ENCODE measurements at regions not wholly inside any gene's neighbourhood (a gene's known extent, or its start where the extent isn't known, plus 50 kb on each side); places are given as distances from the start of the nearest gene placed in this dataset.

DNA sequence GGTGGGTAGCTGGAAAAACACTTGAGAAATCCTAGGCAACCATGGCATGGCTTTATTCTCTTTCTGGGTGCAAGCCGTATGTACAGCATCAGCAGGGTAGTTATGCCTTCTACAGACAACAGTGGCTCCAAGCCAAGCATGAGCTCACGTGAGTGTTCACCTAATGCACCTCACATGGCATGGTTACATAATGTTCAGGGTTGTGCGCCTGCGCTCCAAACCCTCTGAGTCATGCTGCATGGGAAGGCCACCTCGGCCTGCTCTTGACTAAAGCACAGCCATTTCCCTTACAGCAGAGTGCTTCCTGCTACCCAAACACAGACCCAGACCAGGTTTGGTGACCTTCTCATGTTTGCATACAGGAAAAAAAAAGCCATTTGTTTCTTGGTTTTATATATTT is 96.2 kb downstream of the VIP start:
- Histone ChIP-seq H3K4me3 (no peak overlapping the region), H3K9me2 (ENCODE audit: insufficient read depth) (no peaks in the 10 kb centered on the region), H3K36me3 (ENCODE audit: low read depth) (no peaks in the 10 kb centered on the region), H3K9me3 (ENCODE audit: low read depth) (no peaks in the 10 kb centered on the region), H3K4me1 (ENCODE audit: insufficient read depth) (no peaks in the 10 kb centered on the region), H3K27me3 (replicated peaks; ENCODE audit: insufficient read depth) (0 out of 2 replicates have a peak, but pooled peaks cover 9% of the 10 kb centered on the region), H3K9ac (no peak overlapping the region), H3F3A (ENCODE audit: insufficient read depth) (no peaks in the 10 kb centered on the region), H3K79me2 (ENCODE audit: insufficient read depth) (no peaks in the 10 kb centered on the region), H3K4me2 (ENCODE audit: unreplicated experiment) (no peak overlapping the region), H2AFZ (no peak overlapping the region), H3K27ac (no peak overlapping the region), H4K20me1 (ENCODE audit: insufficient read depth) (no peaks in the 10 kb centered on the region)
- in situ Hi-C loops (cut with MboI), result no loop called here
- no peak for DNase-seq
- WGBS, 2 experiments (ENCODE audit: low coverage in 1 of 2, low lambda C conversion rate in 2 of 2, missing lambda C conversion rate in 2 of 2), result 69 to 75% methylated on average over 5 of the region's 5 CpGs
- TF ChIP-seq EZH2phosphoT487 (IDR thresholded peaks at IDR 0.05; ENCODE audit: insufficient read depth, low read depth) (no peak), EZH2 (IDR thresholded peaks at IDR 0.05; ENCODE audit: insufficient read depth, poor library complexity, severe bottlenecking) (no peak)

DNA sequence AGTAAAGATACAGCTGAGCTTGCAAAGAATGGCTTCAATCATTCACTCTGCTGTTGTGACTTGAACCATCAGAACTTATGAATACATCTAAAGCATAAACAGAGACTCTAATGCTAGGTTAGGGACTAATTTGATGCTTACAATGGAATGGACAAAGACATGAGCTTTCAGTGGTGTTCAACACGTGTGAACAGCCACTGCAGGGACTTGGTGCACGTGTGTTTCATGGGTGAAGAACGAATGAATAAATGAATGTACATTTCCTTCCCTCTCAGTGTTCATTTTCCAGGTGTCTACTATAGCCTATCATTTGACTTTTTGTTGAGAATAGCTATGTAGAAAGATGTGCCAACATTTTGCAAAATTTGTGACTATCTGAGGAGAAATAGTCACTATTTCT is 98.3 kb downstream of the VIP start:
- H3K27ac ChIP-seq, result no peak overlapping the region
- H4K20me1 ChIP-seq (ENCODE audit: insufficient read depth), result no peaks in the 10 kb centered on the region
- H3K36me3 ChIP-seq (ENCODE audit: low read depth), result no peaks in the 10 kb centered on the region
- H2AFZ ChIP-seq, result no peak overlapping the region
- no peaks in the 10 kb centered on the region for H3K9me2 ChIP-seq (ENCODE audit: insufficient read depth)
- no peak for TF ChIP-seq EZH2phosphoT487 (IDR thresholded peaks at IDR 0.05; ENCODE audit: insufficient read depth, low read depth)
- no peak for TF ChIP-seq EZH2 (IDR thresholded peaks at IDR 0.05; ENCODE audit: insufficient read depth, poor library complexity, severe bottlenecking)
- H3K9ac ChIP-seq, result no peak overlapping the region
- no peaks in the 10 kb centered on the region for H3K79me2 ChIP-seq (ENCODE audit: insufficient read depth)
- no peak overlapping the region for H3K4me2 ChIP-seq (ENCODE audit: unreplicated experiment)
- H3F3A ChIP-seq (ENCODE audit: insufficient read depth), result no peaks in the 10 kb centered on the region
- H3K4me3 ChIP-seq, result no peak overlapping the region
- in situ Hi-C loops (cut with MboI), result no loop called here
- 12 to 15% methylated on average over 3 of the region's 3 CpGs for WGBS, 2 experiments (ENCODE audit: low coverage in 1 of 2, low lambda C conversion rate in 2 of 2, missing lambda C conversion rate in 2 of 2)
- peaks cover 9% of the 10 kb centered on the region; the same call in 1 of the 2 replicates for H3K27me3 ChIP-seq (replicated peaks; ENCODE audit: insufficient read depth)
- no peaks in the 10 kb centered on the region for H3K4me1 ChIP-seq (ENCODE audit: insufficient read depth)
- H3K9me3 ChIP-seq (ENCODE audit: low read depth), result no peaks in the 10 kb centered on the region
- no peak for DNase-seq

GRCh38 chr6:152854086-152854795 is 103.6 kb downstream of the VIP start:
- no peaks in the 10 kb centered on the region for H3K36me3 ChIP-seq (ENCODE audit: low read depth)
- TF ChIP-seq EZH2 (IDR thresholded peaks at IDR 0.05; ENCODE audit: insufficient read depth, poor library complexity, severe bottlenecking) (no peak), EZH2phosphoT487 (IDR thresholded peaks at IDR 0.05; ENCODE audit: insufficient read depth, low read depth) (no peak)
- WGBS, 2 experiments (ENCODE audit: low coverage in 1 of 2, low lambda C conversion rate in 2 of 2, missing lambda C conversion rate in 2 of 2), result 11 to 15% methylated on average over 3 of the region's 3 CpGs
- H3K4me1 ChIP-seq (ENCODE audit: insufficient read depth), result no peaks in the 10 kb centered on the region
- H3K9me2 ChIP-seq (ENCODE audit: insufficient read depth), result no peaks in the 10 kb centered on the region
- no peaks in the 10 kb centered on the region for H3K79me2 ChIP-seq (ENCODE audit: insufficient read depth)
- DNase-seq, result no peak
- peaks cover 12% of the 10 kb centered on the region; the same call in 1 of the 2 replicates for H3K27me3 ChIP-seq (replicated peaks; ENCODE audit: insufficient read depth)
- in situ Hi-C loops (cut with MboI), result no loop called here
- H3K4me2 ChIP-seq (ENCODE audit: unreplicated experiment), result no peak overlapping the region
- no peak overlapping the region for H3K4me3 ChIP-seq
- no peak overlapping the region for H3K9ac ChIP-seq
- no peak overlapping the region for H2AFZ ChIP-seq
- H3F3A ChIP-seq (ENCODE audit: insufficient read depth), result no peaks in the 10 kb centered on the region
- H3K27ac ChIP-seq, result no peak overlapping the region
- no peaks in the 10 kb centered on the region for H3K9me3 ChIP-seq (ENCODE audit: low read depth)
- no peaks in the 10 kb centered on the region for H4K20me1 ChIP-seq (ENCODE audit: insufficient read depth)

GRCh38 chr6:152858141-152858540 is 107.5 kb downstream of the VIP start:
- Histone ChIP-seq H2AFZ (no peak overlapping the region), H3K27me3 (replicated peaks; ENCODE audit: insufficient read depth) (peaks cover 13% of the 10 kb centered on the region), H3K4me2 (ENCODE audit: unreplicated experiment) (no peak overlapping the region), H3K9ac (no peak overlapping the region), H3K36me3 (ENCODE audit: low read depth) (no peaks in the 10 kb centered on the region), H4K20me1 (ENCODE audit: insufficient read depth) (no peaks in the 10 kb centered on the region), H3K27ac (no peak overlapping the region), H3K4me3 (no peak overlapping the region), H3K9me3 (ENCODE audit: low read depth) (no peaks in the 10 kb centered on the region), H3K4me1 (ENCODE audit: insufficient read depth) (no peaks in the 10 kb centered on the region), H3K9me2 (ENCODE audit: insufficient read depth) (no peaks in the 10 kb centered on the region), H3F3A (ENCODE audit: insufficient read depth) (no peaks in the 10 kb centered on the region), H3K79me2 (ENCODE audit: insufficient read depth) (no peaks in the 10 kb centered on the region)
- in situ Hi-C loops (cut with MboI), result no loop called here
- no peak for DNase-seq
- TF ChIP-seq EZH2 (IDR thresholded peaks at IDR 0.05; ENCODE audit: insufficient read depth, poor library complexity, severe bottlenecking) (no peak), EZH2phosphoT487 (IDR thresholded peaks at IDR 0.05; ENCODE audit: insufficient read depth, low read depth) (no peak)
- 6 to 7% methylated on average over 2 of the region's 2 CpGs for WGBS, 2 experiments (ENCODE audit: low coverage in 1 of 2, low lambda C conversion rate in 2 of 2, missing lambda C conversion rate in 2 of 2)

All from GM23248 (cell line).